ENCODE measurements at regions not wholly inside any gene's neighbourhood (a gene's known extent, or its start where the extent isn't known, plus 50 kb on each side); places are given as distances from the start of the nearest gene placed in this dataset.

- no peak overlapping the region for H2AK5ac ChIP-seq (ENCODE audit: low read depth, low read length)
- H2BK15ac ChIP-seq (ENCODE audit: low read depth, low read length) = no peak overlapping the region
- H3K23ac ChIP-seq (ENCODE audit: low read depth, low read length) = no peak overlapping the region
- dilution Hi-C loops (cut with HindIII; ENCODE audit: low sequenced_read_pairs, unreplicated experiment) = no loop called here
- H3K4me2 ChIP-seq (ENCODE audit: low read depth, low read length) = no peak overlapping the region
- no peak for TF ChIP-seq SMC3 (IDR thresholded peaks at IDR 0.05; ENCODE audit: low read depth, low read length)
- TF ChIP-seq CHD1 (IDR thresholded peaks at IDR 0.05; ENCODE audit: low read depth, low read length) = no peak
- no peak for TF ChIP-seq POLR2A (IDR thresholded peaks at IDR 0.05; ENCODE audit: low read depth, low read length)
- no peak for TF ChIP-seq CTCF (conservative IDR thresholded peaks at IDR 0.05; ENCODE audit: low read depth, low read length)
- TF ChIP-seq NFE2L2 (IDR thresholded peaks at IDR 0.05; ENCODE audit: low read depth, low read length) = no peak
- TF ChIP-seq RCOR1 (IDR thresholded peaks at IDR 0.05; ENCODE audit: insufficient replicate concordance, low read length) = no peak
- no peak for TF ChIP-seq MAZ (IDR thresholded peaks at IDR 0.05; ENCODE audit: borderline replicate concordance, low read depth, low read length)
- TF ChIP-seq RAD21 (IDR thresholded peaks at IDR 0.05; ENCODE audit: low read length) = no peak
- TF ChIP-seq RFX5 (IDR thresholded peaks at IDR 0.05; ENCODE audit: low read depth, low read length) = no peak
- TF ChIP-seq USF2 (IDR thresholded peaks at IDR 0.05; ENCODE audit: low read depth, low read length) = no peak
- TF ChIP-seq BHLHE40 (IDR thresholded peaks at IDR 0.05; ENCODE audit: low read depth, low read length) = no peak
- TF ChIP-seq CEBPB (IDR thresholded peaks at IDR 0.05; ENCODE audit: low read depth, low read length) = no peak
- TF ChIP-seq FOS (IDR thresholded peaks at IDR 0.05; ENCODE audit: low read depth, low read length) = no peak
- no peak for TF ChIP-seq MXI1 (IDR thresholded peaks at IDR 0.05; ENCODE audit: borderline replicate concordance, low read depth, low read length)
- TF ChIP-seq MAFK (IDR thresholded peaks at IDR 0.05; ENCODE audit: low read depth, low read length) = no peak
- TF ChIP-seq ELK1 (IDR thresholded peaks at IDR 0.05; ENCODE audit: borderline replicate concordance, low read depth, low read length) = no peak
- H2BK120ac ChIP-seq (ENCODE audit: low read depth, low read length) = no peak overlapping the region
- ChIA-PET POLR2A (ENCODE audit: unreplicated experiment) (no interaction called here), CTCF (no interaction called here)
- H3K4me3 ChIP-seq (ENCODE audit: insufficient read depth, low read depth, low read length) = no peak overlapping the region
- no peaks in the 10 kb centered on the region for H3K27me3 ChIP-seq (ENCODE audit: control insufficient read depth, insufficient read depth, low read length)
- no peak overlapping the region for H3K4ac ChIP-seq (ENCODE audit: low read depth, low read length)
- H3K9me1 ChIP-seq (ENCODE audit: insufficient read depth, low read length) = no peaks in the 10 kb centered on the region
- BruUV-seq (replicated peaks) = no TSS peak
- no peak overlapping the region for H3K56ac ChIP-seq (ENCODE audit: extremely low read depth, insufficient read depth, low read length)
- no peak overlapping the region for H3K9ac ChIP-seq (ENCODE audit: low read depth, low read length)
- ATAC-seq (ENCODE audit: low read depth) = no peak
- H3K27ac ChIP-seq (ENCODE audit: insufficient read depth, low read length) = no peak overlapping the region
- H3K14ac ChIP-seq (replicated peaks; ENCODE audit: low read depth, low read length) = no peak overlapping the region
- no peak overlapping the region for H2AFZ ChIP-seq (replicated peaks; ENCODE audit: low read length, poor library complexity)
- in situ Hi-C loops (cut with MboI; ENCODE audit: low sequenced_read_pairs) = no loop called here
- H3K18ac ChIP-seq (ENCODE audit: low read depth, low read length) = no peak overlapping the region
- no peaks in the 10 kb centered on the region for H4K20me1 ChIP-seq (ENCODE audit: insufficient read depth, low read length)
- H3K36me3 ChIP-seq (ENCODE audit: control insufficient read depth, insufficient read depth, low read length) = no peaks in the 10 kb centered on the region
- no peak overlapping the region for H4K5ac ChIP-seq (ENCODE audit: low read depth, low read length)
- no peak overlapping the region for H2BK20ac ChIP-seq (ENCODE audit: low read depth, low read length)
- no peak overlapping the region for H2AK9ac ChIP-seq (replicated peaks; ENCODE audit: low read depth, low read length, poor library complexity)
- H2BK5ac ChIP-seq (ENCODE audit: low read depth, low read length, poor library complexity, severe bottlenecking) = no peak overlapping the region
- no peak overlapping the region for H4K91ac ChIP-seq (ENCODE audit: insufficient read depth, low read depth, low read length)
- no peak overlapping the region for H4K8ac ChIP-seq (ENCODE audit: low read depth in 2 of 2, low read length in 2 of 2)
- no peak for DNase-seq
- H3K9me3 ChIP-seq (ENCODE audit: control insufficient read depth, insufficient read depth, low read length) = no peaks in the 10 kb centered on the region
- no peaks in the 10 kb centered on the region for H3K79me1 ChIP-seq (ENCODE audit: low read depth in 1 of 2, low read length in 2 of 2)
- no peaks in the 10 kb centered on the region for H3K4me1 ChIP-seq (ENCODE audit: control insufficient read depth, insufficient read depth, low read length)
- intact Hi-C loops (cut with micrococcal nuclease) = no loop called here
These were observed 116.9 kb upstream of the MEF2C start for GRCh38 chr5:88999853-89000252.
